ENCODE measurements at regions not wholly inside any gene's neighbourhood (a gene's known extent, or its start where the extent isn't known, plus 50 kb on each side); places are given as distances from the start of the nearest gene placed in this dataset.

DNA sequence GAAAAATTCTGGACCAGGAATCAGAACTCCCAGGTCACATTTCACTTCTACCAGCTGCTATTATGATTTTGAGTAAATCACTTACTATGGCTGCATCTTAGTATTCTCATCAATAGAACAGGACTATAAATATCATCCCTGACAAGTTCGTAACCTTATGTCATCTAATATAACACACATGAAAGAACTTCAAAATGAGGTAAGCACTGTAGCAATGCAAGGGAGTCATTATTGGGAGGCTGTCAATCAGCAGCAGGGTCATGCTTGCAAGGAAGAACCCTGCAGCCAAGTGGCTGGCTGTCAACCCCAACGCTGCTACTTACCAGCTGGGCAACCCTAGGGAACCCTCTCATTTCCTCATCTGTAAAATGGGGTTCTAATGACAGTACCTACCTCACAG, 123.3 kb upstream of the B3GAT2 start:
- no peak overlapping the region for H4K5ac ChIP-seq (ENCODE audit: insufficient read length, low read depth, low read length)
- Mint-ChIP-seq H3K36me3 (ENCODE audit: insufficient read depth in 1 of 3, low read depth in 3 of 3) (no peaks in the 10 kb centered on the region; a peak in 1 of 7 replicates), H3K27me3 (ENCODE audit: low read depth) (no peaks in the 10 kb centered on the region; the same call in 1 of the 2 replicates), H3K4me1 (no peaks in the 10 kb centered on the region), H3K9me3 (0 out of 5 replicates have a peak, but pooled peaks cover 0 to 3% of the 10 kb centered on the region in 2 experiments), H3K4me3 (no peak overlapping the region), H3K27ac (no peak overlapping the region)
- no peak overlapping the region for H2BK20ac ChIP-seq (ENCODE audit: low read depth, low read length, poor library complexity, severe bottlenecking)
- H3K23me2 ChIP-seq (ENCODE audit: insufficient read length, low read depth, low read length, poor library complexity, severe bottlenecking): no peaks in the 10 kb centered on the region
- no peak overlapping the region for H2BK15ac ChIP-seq (ENCODE audit: low read depth, low read length)
- H3K9me3 ChIP-seq (ENCODE audit: control insufficient read depth, low read depth, low read length): no peaks in the 10 kb centered on the region
- H3K9ac ChIP-seq (ENCODE audit: extremely low read depth, insufficient read length, low read length): no peak overlapping the region
- H3K56ac ChIP-seq (ENCODE audit: insufficient read length, low read depth, low read length): no peak overlapping the region
- H3K23ac ChIP-seq (ENCODE audit: insufficient read length, low read depth, low read length): no peak overlapping the region
- H3K4me1 ChIP-seq (ENCODE audit: insufficient read depth, low read length): no peaks in the 10 kb centered on the region
- no peak overlapping the region for H3K4me2 ChIP-seq (ENCODE audit: insufficient read depth, insufficient read length, low read length)
- TF ChIP-seq, protein P1, sequence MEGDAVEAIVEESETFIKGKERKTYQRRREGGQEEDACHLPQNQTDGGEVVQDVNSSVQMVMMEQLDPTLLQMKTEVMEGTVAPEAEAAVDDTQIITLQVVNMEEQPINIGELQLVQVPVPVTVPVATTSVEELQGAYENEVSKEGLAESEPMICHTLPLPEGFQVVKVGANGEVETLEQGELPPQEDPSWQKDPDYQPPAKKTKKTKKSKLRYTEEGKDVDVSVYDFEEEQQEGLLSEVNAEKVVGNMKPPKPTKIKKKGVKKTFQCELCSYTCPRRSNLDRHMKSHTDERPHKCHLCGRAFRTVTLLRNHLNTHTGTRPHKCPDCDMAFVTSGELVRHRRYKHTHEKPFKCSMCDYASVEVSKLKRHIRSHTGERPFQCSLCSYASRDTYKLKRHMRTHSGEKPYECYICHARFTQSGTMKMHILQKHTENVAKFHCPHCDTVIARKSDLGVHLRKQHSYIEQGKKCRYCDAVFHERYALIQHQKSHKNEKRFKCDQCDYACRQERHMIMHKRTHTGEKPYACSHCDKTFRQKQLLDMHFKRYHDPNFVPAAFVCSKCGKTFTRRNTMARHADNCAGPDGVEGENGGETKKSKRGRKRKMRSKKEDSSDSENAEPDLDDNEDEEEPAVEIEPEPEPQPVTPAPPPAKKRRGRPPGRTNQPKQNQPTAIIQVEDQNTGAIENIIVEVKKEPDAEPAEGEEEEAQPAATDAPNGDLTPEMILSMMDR (conservative IDR thresholded peaks at IDR 0.05): no peak
- no peak overlapping the region for H3T11ph ChIP-seq (ENCODE audit: low read length)
- no peaks in the 10 kb centered on the region for H3K79me2 ChIP-seq (ENCODE audit: insufficient read depth, low read length)
- no peaks in the 10 kb centered on the region for H3K27me3 ChIP-seq (ENCODE audit: insufficient read depth, low read length)
- H2BK120ac ChIP-seq (ENCODE audit: low read depth, low read length, poor library complexity, severe bottlenecking): no peak overlapping the region
- no peak overlapping the region for H3K18ac ChIP-seq (ENCODE audit: insufficient read length, low read depth, low read length)
- no peaks in the 10 kb centered on the region for H4K20me1 ChIP-seq (ENCODE audit: control insufficient read depth, insufficient read depth, insufficient read length)
- H3K79me1 ChIP-seq (ENCODE audit: insufficient read depth, low read depth, low read length, poor library complexity, severe bottlenecking): no peaks in the 10 kb centered on the region
- H4K8ac ChIP-seq (replicated peaks; ENCODE audit: insufficient read length, low read depth, low read length): no peak overlapping the region
- no peak overlapping the region for H3K27ac ChIP-seq (ENCODE audit: insufficient read length, low read depth, low read length)
- DNase-seq: no peak
- no peak overlapping the region for H2BK12ac ChIP-seq (ENCODE audit: insufficient read length, low read depth, low read length)
- no peak overlapping the region for H2AK5ac ChIP-seq (ENCODE audit: insufficient read length, low read length)
- H2AFZ ChIP-seq (ENCODE audit: low read length): no peak overlapping the region
- H2BK5ac ChIP-seq (ENCODE audit: insufficient read length, low read length): no peak overlapping the region
- no peak overlapping the region for H3K14ac ChIP-seq (ENCODE audit: insufficient read depth, low read length)
- no peak overlapping the region for H4K91ac ChIP-seq (ENCODE audit: insufficient read length, low read depth, low read length)
- WGBS (ENCODE audit: extremely low coverage, insufficient read length, low lambda C conversion rate): no CpG with 5 or more reads among the region's 2 CpGs
- H3K4ac ChIP-seq (ENCODE audit: low read depth, low read length): no peak overlapping the region
